ENCODE measurements at regions not wholly inside any gene's neighbourhood (a gene's known extent, or its start where the extent isn't known, plus 50 kb on each side); places are given as distances from the start of the nearest gene placed in this dataset.
"Not testable (repeated sequence)": the region's sequence is repeated elsewhere in the genome, so short reads cannot be mapped to it uniquely, and the experiment has no call there.

DNA sequence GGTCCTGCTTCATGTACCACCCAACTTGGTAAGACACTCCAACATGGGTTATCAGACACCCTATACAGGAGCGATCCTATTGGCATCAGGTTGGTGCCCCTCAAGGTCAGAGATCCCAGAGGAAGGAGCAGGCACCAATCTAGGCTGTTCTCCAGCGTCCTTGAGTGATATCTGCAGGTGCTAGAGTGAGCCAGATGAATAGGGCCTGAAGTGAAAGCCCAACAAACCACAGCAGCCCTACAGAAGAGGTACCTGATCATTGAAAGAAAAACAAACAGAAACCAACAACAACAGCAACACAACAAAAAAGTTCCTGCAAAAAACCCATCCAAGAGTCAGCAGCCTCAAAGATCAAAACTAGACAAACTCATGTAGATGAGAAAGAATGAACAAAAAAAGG, 584.8 kb downstream of the HINT1 start:
- no peak for DNase-seq (ENCODE audit: low read depth)

- no peak for DNase-seq (ENCODE audit: low read depth)
Observed at GRCh38 chr5:130578354-130578753, 586.7 kb downstream of the HINT1 start.

DNA sequence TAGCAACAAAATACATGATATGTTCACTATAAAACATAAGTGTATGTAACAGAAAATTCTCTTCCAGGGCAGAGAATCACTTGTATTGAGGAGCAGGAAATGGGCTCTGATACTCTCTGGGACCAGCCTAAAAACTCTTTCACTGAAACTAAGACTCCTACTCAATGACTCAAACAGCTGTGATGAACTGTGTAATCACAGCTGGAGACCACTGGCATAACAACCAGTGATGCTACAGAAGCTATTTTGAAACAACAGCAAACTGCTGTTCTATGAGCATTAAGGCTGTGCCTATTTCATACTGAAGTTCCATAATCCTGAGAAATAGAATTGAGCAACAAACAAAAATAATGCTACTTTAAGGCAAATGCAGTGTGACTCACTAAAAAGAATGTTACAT, 594.0 kb downstream of the HINT1 start:
- no peak for DNase-seq (ENCODE audit: low read depth)

GRCh38 chr5:130568791-130569190, 596.3 kb downstream of the HINT1 start:
- no peak for DNase-seq (ENCODE audit: low read depth)

GRCh38 chr5:130555429-130555828, 609.6 kb downstream of the HINT1 start:
- no peak for DNase-seq (ENCODE audit: low read depth)

- no peak for DNase-seq (ENCODE audit: low read depth)
Observed at GRCh38 chr5:130550562-130550928, 614.5 kb downstream of the HINT1 start.

DNA sequence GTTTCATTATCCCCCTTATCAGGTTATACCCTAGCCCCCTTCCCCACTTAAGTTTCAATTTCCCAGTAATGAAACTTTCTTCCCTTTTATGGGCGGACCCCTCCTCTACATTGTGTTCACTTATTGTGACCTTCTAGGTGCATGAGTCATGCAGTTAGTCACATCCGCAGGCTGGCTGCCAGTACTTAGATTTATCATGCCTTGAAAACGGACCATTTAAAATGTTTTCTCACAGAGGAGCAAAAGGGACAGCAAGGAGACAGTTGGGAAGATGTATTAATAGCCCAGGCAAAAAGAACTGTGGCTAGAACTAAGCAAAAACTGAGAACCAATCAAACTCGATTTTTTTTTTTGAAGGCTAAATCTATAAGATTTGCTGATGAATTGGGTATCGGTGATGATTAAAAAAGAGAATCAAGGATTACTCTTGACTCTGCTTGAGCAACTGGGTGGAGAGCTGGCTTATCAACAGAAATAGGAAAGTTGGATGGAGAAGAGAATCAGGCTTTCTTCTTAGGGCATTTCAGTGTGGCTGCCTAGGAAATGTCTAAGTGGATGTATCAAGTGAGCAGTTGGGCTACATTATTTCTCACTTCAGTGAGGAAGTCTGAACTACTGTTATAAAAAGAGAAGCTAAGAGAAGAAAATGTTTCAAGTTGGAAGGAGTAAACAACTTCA, 615.0 kb downstream of the HINT1 start:
- DNase-seq (ENCODE audit: low read depth): peak; percentile 79

DNA sequence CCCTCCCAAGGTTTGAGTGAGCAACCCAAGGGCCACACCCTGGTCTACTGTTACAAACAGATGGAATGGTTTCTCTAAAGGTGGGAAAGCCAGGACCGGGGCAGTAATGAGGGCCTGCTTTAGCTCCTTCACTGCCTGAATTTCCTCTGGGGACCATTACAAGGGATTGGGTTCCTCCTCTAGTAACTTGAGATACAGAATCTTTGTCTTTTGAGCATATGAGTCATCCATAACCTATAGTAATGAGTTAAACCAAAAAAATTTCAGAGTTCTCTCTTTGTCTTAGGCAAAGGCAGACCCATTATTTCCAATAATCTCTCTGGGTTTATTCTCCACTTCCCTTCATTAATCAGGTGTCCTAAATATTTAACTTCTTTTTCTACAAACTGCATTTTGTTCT, 618.8 kb downstream of the HINT1 start:
- no peak for DNase-seq (ENCODE audit: low read depth)

GRCh38 chr5:130545291-130545690, 619.8 kb downstream of the HINT1 start:
- DNase-seq (ENCODE audit: low read depth): no peak

DNA sequence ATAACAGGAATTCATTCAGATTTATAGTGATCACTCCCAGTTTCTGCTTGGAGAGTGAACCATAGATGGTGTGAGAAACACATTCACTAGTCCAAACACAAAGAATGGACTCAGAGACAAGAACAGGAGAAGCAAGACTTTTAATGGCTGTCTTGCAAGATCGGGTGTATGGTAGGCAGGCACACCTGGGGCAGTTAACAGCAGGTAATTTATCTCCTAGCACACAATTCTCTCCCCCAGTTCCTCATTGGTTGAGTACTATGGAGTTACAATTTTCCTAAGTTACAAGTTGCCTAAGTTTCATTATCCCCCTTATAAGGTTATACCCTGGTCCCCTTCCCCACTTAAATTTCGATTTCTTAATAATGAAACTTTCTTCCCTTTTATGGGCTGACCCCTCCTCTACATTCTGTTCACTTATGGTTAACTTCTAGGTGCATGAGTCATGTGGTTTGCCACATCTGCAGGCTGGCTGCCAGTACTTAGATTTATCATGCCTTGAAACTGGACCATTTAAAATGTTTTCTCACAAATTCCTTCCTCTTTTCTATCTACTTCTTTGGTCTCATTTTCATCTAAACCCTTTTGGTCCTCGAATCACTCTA, 623.3 kb downstream of the HINT1 start:
- DNase-seq (ENCODE audit: low read depth): peak; percentile 60

- no peak for DNase-seq (ENCODE audit: low read depth)
Observed at GRCh38 chr5:130536691-130537090, 628.4 kb downstream of the HINT1 start.

- DNase-seq (ENCODE audit: low read depth): peak; percentile 36
Observed at GRCh38 chr5:130532786-130533185, 628.5 kb downstream of the CHSY3 start.

DNA sequence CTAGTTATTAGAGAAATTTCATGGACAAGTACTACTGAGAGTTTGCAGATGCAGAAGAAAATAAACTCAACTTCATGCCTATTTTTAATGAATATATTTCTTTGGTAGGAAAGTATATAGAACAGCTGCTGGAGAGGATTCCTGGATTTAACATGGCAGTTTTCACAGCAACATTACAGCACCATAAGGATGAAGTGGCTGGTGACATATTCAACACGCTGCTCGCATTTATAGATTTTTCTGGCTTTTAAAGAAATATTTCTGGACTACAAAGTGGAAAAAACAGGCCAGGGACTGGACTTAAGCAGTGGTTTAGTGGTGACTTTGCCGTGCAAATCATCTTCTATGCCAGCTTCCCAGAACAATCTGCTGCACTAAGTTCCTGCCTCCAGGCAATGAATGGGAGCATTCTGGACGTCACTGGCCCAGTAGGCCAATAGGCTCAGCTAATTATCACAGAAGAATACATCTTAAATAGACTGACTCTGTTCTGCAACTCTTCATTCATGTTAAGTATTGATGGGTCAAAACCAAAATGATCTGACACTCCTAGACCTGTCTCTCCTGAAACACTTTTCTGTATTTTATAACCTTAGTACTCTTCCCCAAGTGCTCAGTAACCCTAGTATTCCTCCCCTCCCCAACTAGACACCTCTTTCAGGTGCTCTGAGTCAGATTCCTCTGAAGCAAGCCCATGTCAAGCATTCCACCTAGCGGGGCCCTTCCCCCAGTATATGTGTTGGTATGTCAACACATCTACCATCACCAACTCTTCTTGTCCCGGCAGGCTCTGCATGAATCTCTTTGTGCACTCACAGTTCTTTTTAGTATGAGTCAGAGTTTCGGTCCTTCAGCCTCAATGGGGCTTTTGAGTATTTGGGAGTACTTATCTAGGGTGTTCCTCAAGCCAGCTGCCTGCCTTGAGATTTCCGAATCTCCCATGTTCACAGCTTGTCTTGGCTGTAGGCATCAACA, 625.5 kb downstream of the CHSY3 start:
- no peak for DNase-seq (ENCODE audit: low read depth)

- DNase-seq (ENCODE audit: low read depth): no peak
Observed at GRCh38 chr5:130529111-130529510, 624.8 kb downstream of the CHSY3 start.

GRCh38 chr5:130528474-130528873, 624.2 kb downstream of the CHSY3 start:
- DNase-seq (ENCODE audit: low read depth): peak; percentile 64

- no peak for DNase-seq (ENCODE audit: low read depth)
Observed at GRCh38 chr5:130526708-130527107, 622.4 kb downstream of the CHSY3 start.

GRCh38 chr5:130520211-130520610, 615.9 kb downstream of the CHSY3 start:
- peak; percentile 10 for DNase-seq (ENCODE audit: low read depth)

GRCh38 chr5:130514984-130515690, 610.9 kb downstream of the CHSY3 start:
- peak; percentile 79 for DNase-seq (ENCODE audit: low read depth)

- no peak for DNase-seq (ENCODE audit: low read depth)
Observed at GRCh38 chr5:130502702-130503101, 598.4 kb downstream of the CHSY3 start.

DNA sequence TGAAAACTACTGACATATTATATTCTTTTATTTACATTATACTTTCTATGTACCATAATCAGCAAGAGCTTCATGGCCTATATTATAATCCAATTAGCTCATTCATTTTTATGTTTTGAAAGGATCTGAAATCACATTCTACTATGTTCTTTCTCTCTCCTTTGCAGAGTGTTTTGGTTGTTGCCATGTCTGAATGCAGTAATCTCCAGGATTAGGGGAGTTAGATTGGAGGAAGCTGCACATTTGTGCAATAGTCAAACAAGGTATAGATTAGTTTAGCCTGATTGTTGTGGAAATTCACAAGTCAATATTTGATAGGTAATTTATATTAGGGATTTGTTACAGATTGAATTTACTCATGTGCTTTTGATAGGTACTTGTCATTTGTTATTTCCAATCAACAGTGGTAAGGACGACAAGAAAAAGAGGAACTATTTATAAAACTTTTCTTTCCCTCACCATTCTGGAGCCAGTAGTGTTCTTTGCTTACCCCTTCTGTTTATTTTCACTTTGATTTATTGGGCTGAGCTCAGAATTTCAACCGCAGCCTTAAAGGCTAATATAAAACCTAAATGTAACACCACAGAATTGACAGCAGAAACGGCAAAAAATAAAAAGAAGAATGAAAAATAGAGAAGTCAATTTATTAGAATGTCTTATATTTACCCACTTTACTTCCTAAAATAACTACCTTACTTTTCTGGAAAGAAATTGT, 597.0 kb downstream of the CHSY3 start:
- no peak for DNase-seq (ENCODE audit: low read depth)

- not testable (repeated sequence) for DNase-seq (ENCODE audit: low read depth)
Observed at GRCh38 chr5:130500495-130500894, 596.2 kb downstream of the CHSY3 start.

DNA sequence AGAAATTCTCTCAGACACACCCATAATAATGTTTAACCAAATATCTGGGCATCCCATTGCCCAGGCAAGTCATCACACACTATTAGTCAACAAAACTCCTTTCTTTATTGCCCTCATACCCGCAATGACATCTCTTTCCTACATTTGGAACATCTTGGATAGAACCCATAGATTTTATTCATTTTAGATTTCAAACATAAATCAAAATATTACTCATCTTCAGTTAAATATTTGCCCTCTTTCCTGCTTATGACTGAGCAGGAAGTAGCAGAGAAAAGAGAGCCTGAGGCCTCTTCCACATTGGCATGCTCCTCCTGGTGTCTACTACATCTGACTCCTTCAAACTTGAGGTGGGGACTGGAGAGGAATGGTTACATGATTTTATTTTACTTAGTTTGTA, 592.0 kb downstream of the CHSY3 start:
- peak; percentile 17 for DNase-seq (ENCODE audit: low read depth)

Data from EH (cell line).